Peyer's patch (tissue), 4 donors: ENCODE measurements at regions not wholly inside any gene's neighbourhood (a gene's known extent, or its start where the extent isn't known, plus 50 kb on each side); places are given as distances from the start of the nearest gene placed in this dataset.

Experiments
- CTCF ChIP-seq, 6 experiments: fragments of 450-650 bp in 4 of 6; fragments of 200-600 bp in 2 of 6; sonication (generic) in 1 of 6; IDR thresholded peaks; one replicate each; pipeline ENCODE4 v1.5.1; 2017 to 2019; ENCODE audit warnings: antibody characterized with exemption in 6 of 6, mild to moderate bottlenecking in 3 of 6, moderate library complexity in 1 of 6
- POLR2A ChIP-seq, 2 donors: fragments of 450-650 bp; IDR thresholded peaks; one replicate each; pipeline ENCODE4 v1.5.1; 2017; ENCODE audit warnings: antibody characterized with exemption in 2 of 2, mild to moderate bottlenecking in 2 of 2, moderate library complexity in 2 of 2

- TF ChIP-seq POLR2A (IDR thresholded peaks at IDR 0.05) (no peak), CTCF (IDR thresholded peaks at IDR 0.05) (no peak)
Observed at GRCh38 chr2:126788652-126789051, 110.0 kb upstream of the TEX51 start.
